ENCODE measurements at regions not wholly inside any gene's neighbourhood (a gene's known extent, or its start where the extent isn't known, plus 50 kb on each side); places are given as distances from the start of the nearest gene placed in this dataset.
"Not testable (repeated sequence)": the region's sequence is repeated elsewhere in the genome, so short reads cannot be mapped to it uniquely, and the experiment has no call there.

DNA sequence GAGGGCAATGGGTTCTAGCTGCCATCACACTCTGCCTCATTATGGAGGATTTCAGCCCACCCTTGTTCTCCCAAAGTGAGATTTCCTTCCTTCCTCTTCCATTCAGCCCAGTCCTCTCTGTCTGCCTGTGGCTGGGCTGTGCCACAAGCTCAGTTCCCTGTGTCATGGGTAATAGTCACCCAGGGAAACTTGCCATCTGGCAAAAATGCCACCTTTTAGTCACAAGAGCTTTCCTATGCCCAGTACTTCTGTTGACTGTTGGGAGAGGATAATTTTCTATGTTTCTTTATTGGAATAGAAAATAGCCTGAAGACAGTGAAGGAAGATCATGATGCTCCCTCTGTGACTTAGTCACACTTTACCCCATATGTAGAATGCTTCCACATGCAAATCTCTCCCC lies 71.4 kb downstream of the TLR4 start:
- DNase-seq (ENCODE audit: low read depth, low spot score): no peak

GRCh38 chr9:117777823-117778222 lies 73.6 kb downstream of the TLR4 start:
- DNase-seq (ENCODE audit: low read depth, low spot score): no peak

- no peak for DNase-seq (ENCODE audit: low read depth, low spot score)
Measured at GRCh38 chr9:117779760-117780159, 75.6 kb downstream of the TLR4 start.

- peak; percentile 28 for DNase-seq (ENCODE audit: low read depth, low spot score)
Measured at GRCh38 chr9:117782931-117783788, 79.0 kb downstream of the TLR4 start.

- no peak for DNase-seq (ENCODE audit: low read depth, low spot score)
Measured at GRCh38 chr9:117783828-117784227, 79.6 kb downstream of the TLR4 start.

DNA sequence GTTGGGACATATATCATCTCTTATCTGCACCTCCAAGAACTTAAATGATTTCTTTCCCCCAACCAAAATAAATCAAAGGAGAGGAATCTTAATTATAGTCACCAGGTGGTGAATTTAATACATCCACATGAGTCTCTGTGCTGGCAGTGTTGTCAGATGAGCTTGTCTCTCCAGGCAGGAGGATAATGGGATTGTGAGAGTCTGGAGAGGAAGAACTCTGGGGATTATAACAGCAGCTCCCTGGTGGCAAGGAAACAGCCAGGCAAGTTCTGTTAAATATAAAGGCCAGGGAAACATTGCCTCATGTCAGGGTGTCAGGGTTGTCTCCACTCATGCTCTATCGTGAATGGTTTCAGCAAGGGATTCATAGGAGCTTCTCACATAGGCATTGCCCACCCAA lies 80.8 kb downstream of the TLR4 start:
- no peak for DNase-seq (ENCODE audit: low read depth, low spot score)

GRCh38 chr9:117787746-117788145 lies 83.5 kb downstream of the TLR4 start:
- DNase-seq (ENCODE audit: low read depth, low spot score): no peak

- DNase-seq (ENCODE audit: low read depth, low spot score): no peak
Measured at GRCh38 chr9:117795271-117795670, 91.1 kb downstream of the TLR4 start.

DNA sequence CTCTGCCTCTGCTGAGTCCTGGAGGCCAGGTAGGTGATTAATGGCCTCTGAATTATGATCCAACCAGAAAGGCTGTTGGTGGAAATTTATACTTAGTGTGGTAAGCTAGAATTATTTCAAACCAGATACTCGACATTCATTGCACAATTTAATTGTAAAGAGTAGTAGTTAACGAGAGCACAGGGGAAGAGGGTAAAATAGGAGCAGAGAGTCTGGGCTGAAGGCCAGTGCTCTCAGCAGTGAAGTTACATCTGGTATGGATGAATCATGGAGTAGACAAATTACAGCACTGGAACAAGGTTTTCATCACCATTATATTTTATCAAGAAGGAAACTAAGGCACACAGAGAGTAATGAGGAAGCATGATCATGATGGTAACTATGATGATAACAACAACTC lies 92.5 kb downstream of the TLR4 start:
- DNase-seq (ENCODE audit: low read depth, low spot score): no peak

DNA sequence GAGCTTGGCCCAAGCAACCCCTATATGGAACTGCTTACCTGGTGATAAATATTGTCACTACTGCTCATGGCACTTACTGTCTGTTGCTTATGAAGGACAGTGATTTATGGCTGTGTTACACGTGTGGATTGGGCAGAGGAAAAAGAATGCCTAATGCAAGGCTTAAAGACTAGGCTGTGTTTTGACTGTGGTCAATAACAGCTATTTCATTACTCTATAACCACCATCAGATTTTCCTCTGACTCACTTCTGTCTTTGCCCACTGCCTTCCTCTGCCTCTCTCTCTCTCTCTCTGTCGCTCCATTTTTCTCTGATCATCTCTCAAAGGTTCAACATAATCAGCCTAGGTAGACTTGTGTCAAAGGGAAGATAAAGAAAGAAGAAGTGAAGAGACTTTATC lies 96.2 kb downstream of the TLR4 start:
- DNase-seq (ENCODE audit: low read depth, low spot score): no peak

DNA sequence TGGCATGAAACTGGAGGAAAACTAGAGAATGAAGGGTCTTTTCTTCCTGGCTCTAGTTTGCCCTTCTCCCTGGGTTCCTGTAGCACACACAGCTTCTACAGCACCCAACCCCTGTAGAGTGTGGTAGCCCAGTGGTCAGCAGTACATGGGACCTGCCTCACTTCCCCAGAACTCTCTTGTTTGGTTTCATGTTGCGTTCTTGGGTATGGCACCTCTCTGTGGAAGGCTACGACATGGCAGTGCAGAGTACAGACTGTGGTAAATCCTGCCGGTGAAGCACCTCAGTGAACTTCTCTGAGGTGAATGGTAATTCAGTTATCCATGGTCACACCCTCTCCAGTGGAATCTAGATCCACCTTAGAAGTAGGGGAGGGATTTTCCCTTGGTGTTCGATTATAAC lies 105.5 kb downstream of the TLR4 start:
- no peak for DNase-seq (ENCODE audit: low read depth, low spot score)

GRCh38 chr9:117815315-117815714 lies 111.1 kb downstream of the TLR4 start:
- no peak for DNase-seq (ENCODE audit: low read depth, low spot score)

GRCh38 chr9:117815948-117816347 lies 111.7 kb downstream of the TLR4 start:
- DNase-seq (ENCODE audit: low read depth, low spot score): no peak

- DNase-seq (ENCODE audit: low read depth, low spot score): no peak
Measured at GRCh38 chr9:117821954-117822353, 117.8 kb downstream of the TLR4 start.

- no peak for DNase-seq (ENCODE audit: low read depth, low spot score)
Measured at GRCh38 chr9:117823576-117823975, 119.4 kb downstream of the TLR4 start.

GRCh38 chr9:117825609-117826347 lies 121.6 kb downstream of the TLR4 start:
- DNase-seq (ENCODE audit: low read depth, low spot score): no peak

GRCh38 chr9:117826837-117827236 lies 122.6 kb downstream of the TLR4 start:
- DNase-seq (ENCODE audit: low read depth, low spot score): no peak

GRCh38 chr9:117827456-117827855 lies 123.3 kb downstream of the TLR4 start:
- DNase-seq (ENCODE audit: low read depth, low spot score): no peak

GRCh38 chr9:117828466-117828865 lies 124.3 kb downstream of the TLR4 start:
- DNase-seq (ENCODE audit: low read depth, low spot score): no peak

- no peak for DNase-seq (ENCODE audit: low read depth, low spot score)
Measured at GRCh38 chr9:117835798-117836197, 131.6 kb downstream of the TLR4 start.

DNA sequence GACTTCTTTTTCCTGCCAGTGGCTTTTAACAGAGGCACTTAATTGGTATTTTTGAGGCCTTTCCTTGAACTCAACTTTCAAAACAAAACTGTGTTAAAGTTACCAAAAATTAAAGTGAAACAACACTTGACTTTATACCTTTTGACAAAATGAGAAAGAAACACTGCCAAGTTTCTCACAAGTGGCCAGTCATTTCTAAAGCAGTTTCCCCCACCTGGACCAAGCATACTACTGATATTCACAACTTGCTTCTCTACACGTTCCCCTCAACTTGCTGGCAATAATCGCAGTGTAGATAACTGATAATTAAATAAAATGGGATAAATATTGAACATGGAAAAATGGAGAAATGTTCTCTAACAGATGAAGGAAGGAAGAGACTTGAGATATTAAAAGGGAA lies 135.7 kb downstream of the TLR4 start:
- no peak for DNase-seq (ENCODE audit: low read depth, low spot score)

DNA sequence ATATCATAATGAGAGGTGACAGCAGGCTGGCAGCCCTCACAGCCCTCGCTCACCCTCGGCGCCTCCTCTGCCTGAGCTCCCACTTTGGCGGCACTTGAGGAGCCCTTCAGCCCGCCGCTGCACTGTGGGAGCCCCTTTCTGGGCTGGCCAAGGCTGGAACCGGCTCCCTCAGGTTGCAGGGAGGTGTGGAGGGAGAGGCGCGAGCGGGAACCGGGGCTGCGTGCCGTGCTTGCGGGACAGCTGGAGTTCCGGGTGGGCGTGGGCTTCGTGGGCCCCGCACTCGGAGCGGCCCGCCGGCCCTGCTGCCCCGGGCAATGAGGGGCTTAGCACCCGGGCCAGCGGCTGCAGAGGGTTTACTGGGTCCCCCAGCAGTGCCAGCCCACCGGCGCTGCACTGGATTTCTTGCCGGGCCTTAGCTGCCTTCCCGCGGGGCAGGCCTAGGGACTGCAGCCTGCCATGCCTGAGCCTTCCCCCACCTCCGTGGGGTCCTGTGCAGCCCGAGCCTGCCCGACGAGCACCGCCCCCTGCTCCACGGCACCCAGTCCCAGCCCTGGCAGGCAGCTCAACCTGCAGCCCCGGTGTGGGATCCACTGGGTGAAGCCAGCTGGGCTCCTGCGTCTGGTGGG lies 147.7 kb downstream of the TLR4 start:
- not testable (repeated sequence) for DNase-seq (ENCODE audit: low read depth, low spot score)

DNA sequence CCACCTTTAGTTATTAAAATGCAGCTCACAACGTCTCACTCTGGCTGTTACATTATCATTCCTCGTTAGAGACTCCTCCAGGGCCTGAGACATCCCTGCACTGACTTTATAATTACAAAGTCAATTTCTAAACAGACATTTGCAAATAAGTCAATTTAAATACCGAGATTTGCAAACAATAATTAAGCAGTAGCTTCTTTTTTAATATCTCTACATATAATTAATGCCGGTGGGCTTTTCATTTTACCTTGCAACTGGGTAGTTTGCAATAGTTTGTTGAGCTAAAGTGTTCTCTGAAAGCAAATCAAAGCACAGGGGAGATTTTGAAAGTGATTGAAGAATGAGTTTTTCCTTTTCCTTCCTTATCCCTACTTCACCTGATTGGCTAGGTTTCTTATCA lies 154.4 kb downstream of the TLR4 start:
- DNase-seq (ENCODE audit: low read depth, low spot score): no peak

Measured in iPS DF 19.7 (cell line).